ENCODE measurements at regions not wholly inside any gene's neighbourhood (a gene's known extent, or its start where the extent isn't known, plus 50 kb on each side); places are given as distances from the start of the nearest gene placed in this dataset.
"Not testable (repeated sequence)": the region's sequence is repeated elsewhere in the genome, so short reads cannot be mapped to it uniquely, and the experiment has no call there.

- Histone ChIP-seq H3K27ac (ENCODE audit: insufficient read depth, low read depth, low read length) (no peak overlapping the region), H3K9me1 (replicated peaks; ENCODE audit: control insufficient read depth, extremely low read depth, insufficient read depth, low read length) (no peaks in the 10 kb centered on the region), H3K9me3 (replicated peaks; ENCODE audit: control insufficient read depth, insufficient read depth, low read length) (no peaks in the 10 kb centered on the region), H4K20me1 (replicated peaks; ENCODE audit: control insufficient read depth, extremely low read depth, insufficient read depth, low read length) (no peaks in the 10 kb centered on the region), H3K4me2 (ENCODE audit: insufficient read depth, low read length) (no peak overlapping the region), H3K4me1 (ENCODE audit: control insufficient read depth, extremely low read depth, insufficient read depth, low read length) (no peaks in the 10 kb centered on the region), H3K79me2 (ENCODE audit: control insufficient read depth, insufficient read depth, low read length) (no peaks in the 10 kb centered on the region), H2AFZ (ENCODE audit: low read depth, low read length) (no peak overlapping the region), H3K9ac (replicated peaks; ENCODE audit: extremely low read depth, insufficient read depth, low read length) (no peak overlapping the region), H3K27me3 (ENCODE audit: control insufficient read depth in 2 of 2, insufficient read depth in 2 of 2, low read length in 2 of 2) (no peaks in the 10 kb centered on the region), H3K36me3 (ENCODE audit: control insufficient read depth in 2 of 2, extremely low read depth in 1 of 2, insufficient read depth in 2 of 2, low read length in 2 of 2) (no peaks in the 10 kb centered on the region), H3K4me3 (replicated peaks in 1 of 3; ENCODE audit: insufficient read depth in 1 of 3, low read depth in 1 of 3, low read length in 3 of 3) (no peak overlapping the region)
- DNase-seq (ENCODE audit: low read depth, low spot score) (no peak), FAIRE-seq (no peak)
- no TSS peak for BruUV-seq (replicated peaks)
- TF ChIP-seq POLR2A (IDR thresholded peaks at IDR 0.05; ENCODE audit: low read depth, low read length) (no peak), CTCF (IDR thresholded peaks at IDR 0.05; ENCODE audit: extremely low read depth in 1 of 2, insufficient read depth in 1 of 2, low read depth in 1 of 2, low read length in 2 of 2) (no peak), EZH2 (IDR thresholded peaks at IDR 0.05; ENCODE audit: borderline replicate concordance, low read depth, low read length, severe bottlenecking) (no peak), MYC (IDR thresholded peaks at IDR 0.05; ENCODE audit: low read depth, low read length) (no peak), POLR2AphosphoS5 (IDR thresholded peaks at IDR 0.05; ENCODE audit: insufficient read depth, low read depth, low read length) (no peak)
- dilution Hi-C loops (cut with MboI; ENCODE audit: extremely low pct_ligation_motif_present, low sequenced_read_pairs), result no loop called here
- CTCF ChIA-PET, result no interaction called here
- POLR2A ChIA-PET, result no interaction called here
- intact Hi-C loops (cut with micrococcal nuclease), result no loop called here
Observed at GRCh38 chr13:22964245-22964966, 216.4 kb upstream of the SGCG start.

- H3K27me3 ChIP-seq (ENCODE audit: control insufficient read depth in 2 of 2, insufficient read depth in 2 of 2, low read length in 2 of 2); H4K20me1 ChIP-seq (replicated peaks; ENCODE audit: control insufficient read depth, extremely low read depth, insufficient read depth, low read length); DNase-seq (ENCODE audit: low read depth, low spot score); H3K36me3 ChIP-seq (ENCODE audit: control insufficient read depth in 2 of 2, extremely low read depth in 1 of 2, insufficient read depth in 2 of 2, low read length in 2 of 2); H3K4me2 ChIP-seq (ENCODE audit: insufficient read depth, low read length); FAIRE-seq; BruUV-seq (replicated peaks); dilution Hi-C loops (cut with MboI; ENCODE audit: extremely low pct_ligation_motif_present, low sequenced_read_pairs); H3K9ac ChIP-seq (replicated peaks; ENCODE audit: extremely low read depth, insufficient read depth, low read length); H3K9me1 ChIP-seq (replicated peaks; ENCODE audit: control insufficient read depth, extremely low read depth, insufficient read depth, low read length); H2AFZ ChIP-seq (ENCODE audit: low read depth, low read length); intact Hi-C loops (cut with micrococcal nuclease); CTCF ChIA-PET; POLR2A ChIA-PET; H3K4me1 ChIP-seq (ENCODE audit: control insufficient read depth, extremely low read depth, insufficient read depth, low read length); H3K27ac ChIP-seq (ENCODE audit: insufficient read depth, low read depth, low read length); H3K9me3 ChIP-seq (replicated peaks; ENCODE audit: control insufficient read depth, insufficient read depth, low read length); H3K4me3 ChIP-seq (replicated peaks in 1 of 3; ENCODE audit: insufficient read depth in 1 of 3, low read depth in 1 of 3, low read length in 3 of 3); H3K79me2 ChIP-seq (ENCODE audit: control insufficient read depth, insufficient read depth, low read length): not testable (repeated sequence)
Observed at GRCh38 chr13:22965011-22965857, 215.5 kb upstream of the SGCG start.

GRCh38 chr13:22965858-22966239 is 214.9 kb upstream of the SGCG start:
- H3K4me1 ChIP-seq (ENCODE audit: control insufficient read depth, extremely low read depth, insufficient read depth, low read length); CTCF ChIA-PET; H3K9ac ChIP-seq (replicated peaks; ENCODE audit: extremely low read depth, insufficient read depth, low read length); H3K79me2 ChIP-seq (ENCODE audit: control insufficient read depth, insufficient read depth, low read length); POLR2A ChIA-PET; BruUV-seq (replicated peaks); H3K36me3 ChIP-seq (ENCODE audit: control insufficient read depth in 2 of 2, extremely low read depth in 1 of 2, insufficient read depth in 2 of 2, low read length in 2 of 2); H3K9me1 ChIP-seq (replicated peaks; ENCODE audit: control insufficient read depth, extremely low read depth, insufficient read depth, low read length); H3K27ac ChIP-seq (ENCODE audit: insufficient read depth, low read depth, low read length); intact Hi-C loops (cut with micrococcal nuclease); H3K4me3 ChIP-seq (replicated peaks in 1 of 3; ENCODE audit: insufficient read depth in 1 of 3, low read depth in 1 of 3, low read length in 3 of 3); dilution Hi-C loops (cut with MboI; ENCODE audit: extremely low pct_ligation_motif_present, low sequenced_read_pairs); FAIRE-seq; H2AFZ ChIP-seq (ENCODE audit: low read depth, low read length); H3K4me2 ChIP-seq (ENCODE audit: insufficient read depth, low read length); H3K27me3 ChIP-seq (ENCODE audit: control insufficient read depth in 2 of 2, insufficient read depth in 2 of 2, low read length in 2 of 2); H3K9me3 ChIP-seq (replicated peaks; ENCODE audit: control insufficient read depth, insufficient read depth, low read length); DNase-seq (ENCODE audit: low read depth, low spot score); H4K20me1 ChIP-seq (replicated peaks; ENCODE audit: control insufficient read depth, extremely low read depth, insufficient read depth, low read length): not testable (repeated sequence)

All from endothelial cell of umbilical vein (primary cell).